ENCODE measurements at regions not wholly inside any gene's neighbourhood (a gene's known extent, or its start where the extent isn't known, plus 50 kb on each side); places are given as distances from the start of the nearest gene placed in this dataset.

- Histone ChIP-seq H3K4me2 (no peak overlapping the region), H2AFZ (no peak overlapping the region), H3K4me3 (no peak overlapping the region), H3K4me1 (ENCODE audit: insufficient read depth) (no peaks in the 10 kb centered on the region), H3K79me2 (no peaks in the 10 kb centered on the region), H3K36me3 (replicated peaks; ENCODE audit: insufficient read depth, low read depth) (no peaks in the 10 kb centered on the region), H4K20me1 (ENCODE audit: insufficient read depth, poor library complexity, severe bottlenecking) (no peaks in the 10 kb centered on the region), H3K27me3 (no peaks in the 10 kb centered on the region), H3K9me2 (replicated peaks; ENCODE audit: insufficient read depth) (no peaks in the 10 kb centered on the region), H3K9me3 (ENCODE audit: low read depth) (no peaks in the 10 kb centered on the region), H3K27ac (no peak overlapping the region)
- TF ChIP-seq EZH2 (IDR thresholded peaks at IDR 0.05; ENCODE audit: borderline replicate concordance) = no peak
- TF ChIP-seq EZH2phosphoT487 (IDR thresholded peaks at IDR 0.05; ENCODE audit: low read depth, severe bottlenecking, unreplicated experiment) = no peak
- no peak for TF ChIP-seq CTCF (IDR thresholded peaks at IDR 0.05; ENCODE audit: poor library complexity)
- 85% methylated on average over 2 of the region's 2 CpGs for WGBS (ENCODE audit: low lambda C conversion rate, missing lambda C conversion rate)
- DNase-seq (ENCODE audit: low spot score) = no peak
These were observed 247.8 kb downstream of the MSRB3 start for GRCh38 chr12:65526311-65526710.

GRCh38 chr12:65528127-65528526 lies 249.6 kb downstream of the MSRB3 start:
- Histone ChIP-seq H3K9me3 (ENCODE audit: low read depth) (no peaks in the 10 kb centered on the region), H2AFZ (no peak overlapping the region), H3K4me3 (no peak overlapping the region), H3K27me3 (no peaks in the 10 kb centered on the region), H3K4me1 (ENCODE audit: insufficient read depth) (peaks cover 13% of the 10 kb centered on the region), H3K79me2 (no peaks in the 10 kb centered on the region), H3K36me3 (replicated peaks; ENCODE audit: insufficient read depth, low read depth) (no peaks in the 10 kb centered on the region), H3K27ac (no peak overlapping the region), H4K20me1 (ENCODE audit: insufficient read depth, poor library complexity, severe bottlenecking) (no peaks in the 10 kb centered on the region), H3K4me2 (no peak overlapping the region), H3K9me2 (replicated peaks; ENCODE audit: insufficient read depth) (no peaks in the 10 kb centered on the region)
- no peak for TF ChIP-seq EZH2phosphoT487 (IDR thresholded peaks at IDR 0.05; ENCODE audit: low read depth, severe bottlenecking, unreplicated experiment)
- no peak for TF ChIP-seq CTCF (IDR thresholded peaks at IDR 0.05; ENCODE audit: poor library complexity)
- TF ChIP-seq EZH2 (IDR thresholded peaks at IDR 0.05; ENCODE audit: borderline replicate concordance) = no peak
- WGBS (ENCODE audit: low lambda C conversion rate, missing lambda C conversion rate) = 87% methylated on average over 3 of the region's 3 CpGs
- no peak for DNase-seq (ENCODE audit: low spot score)

- no peak for DNase-seq (ENCODE audit: low spot score)
- H4K20me1 ChIP-seq (ENCODE audit: insufficient read depth, poor library complexity, severe bottlenecking) = no peaks in the 10 kb centered on the region
- no peak for TF ChIP-seq EZH2phosphoT487 (IDR thresholded peaks at IDR 0.05; ENCODE audit: low read depth, severe bottlenecking, unreplicated experiment)
- TF ChIP-seq CTCF (IDR thresholded peaks at IDR 0.05; ENCODE audit: poor library complexity) = no peak
- TF ChIP-seq EZH2 (IDR thresholded peaks at IDR 0.05; ENCODE audit: borderline replicate concordance) = no peak
- H3K27ac ChIP-seq = no peak overlapping the region
- H3K4me1 ChIP-seq (ENCODE audit: insufficient read depth) = peaks cover 23% of the 10 kb centered on the region
- H3K4me3 ChIP-seq = no peak overlapping the region
- no peaks in the 10 kb centered on the region for H3K27me3 ChIP-seq
- H3K9me3 ChIP-seq (ENCODE audit: low read depth) = no peaks in the 10 kb centered on the region
- no peaks in the 10 kb centered on the region for H3K79me2 ChIP-seq
- 89% methylated on average over 2 of the region's 2 CpGs for WGBS (ENCODE audit: low lambda C conversion rate, missing lambda C conversion rate)
- H2AFZ ChIP-seq = no peak overlapping the region
- no peak overlapping the region for H3K4me2 ChIP-seq
- no peaks in the 10 kb centered on the region for H3K36me3 ChIP-seq (replicated peaks; ENCODE audit: insufficient read depth, low read depth)
- H3K9me2 ChIP-seq (replicated peaks; ENCODE audit: insufficient read depth) = no peaks in the 10 kb centered on the region
These were observed 250.6 kb downstream of the MSRB3 start for GRCh38 chr12:65529106-65529505.

Measured in hepatocyte (in vitro differentiated cells).